ENCODE measurements at regions not wholly inside any gene's neighbourhood (a gene's known extent, or its start where the extent isn't known, plus 50 kb on each side); places are given as distances from the start of the nearest gene placed in this dataset.

GRCh38 chr2:18976168-18976961 is 382.1 kb downstream of the OSR1 start:
- TF ChIP-seq ZBTB7A (IDR thresholded peaks at IDR 0.05; ENCODE audit: low read depth) (no peak), EGR1 (IDR thresholded peaks at IDR 0.05) (no peak), CEBPB (IDR thresholded peaks at IDR 0.05) (no peak), TAF1 (IDR thresholded peaks at IDR 0.05; ENCODE audit: low read depth) (no peak), EP300 (IDR thresholded peaks at IDR 0.05; ENCODE audit: borderline replicate concordance) (no peak), REST (IDR thresholded peaks at IDR 0.05; ENCODE audit: low read depth) (no peak)
